Endothelial cell of umbilical vein (primary cell): ENCODE measurements at regions not wholly inside any gene's neighbourhood (a gene's known extent, or its start where the extent isn't known, plus 50 kb on each side); places are given as distances from the start of the nearest gene placed in this dataset.

Experiments
- BruUV-seq: library from RNA; stranded (reverse); fragments of 400-500 nt; replicated peaks from 2 replicates; lab custom pipeline; 2021; lab: Mats Ljungman, UMichigan
- CTCF ChIA-PET: fragments of 300-600, 350-600 bp; sonication (Branson Sonifier 250); formaldehyde crosslinking; loops from one replicate; lab custom pipeline; 2021; ENCODE audit warnings: antibody characterized with exemption, inconsistent platforms; lab: Charles Lee
- POLR2A ChIA-PET: fragments of 300-600, 350-600 bp; sonication (Branson Sonifier 250); formaldehyde crosslinking; loops from one replicate; lab custom pipeline; 2021; ENCODE audit warnings: antibody characterized with exemption, inconsistent platforms; lab: Charles Lee
- DNase-seq: peaks from one replicate; pipeline ENCODE4 v3.0.0-alpha.2; 2011; ENCODE audit warnings: low read depth, low spot score
- FAIRE-seq: peaks from 2 replicates; lab custom pipeline; 2011; peaks lifted over from hg19 to GRCh38; lab: Jason Lieb, UNC
- H2AFZ ChIP-seq: 2 replicates; pipeline ENCODE4 v1.6.0; 2012; ENCODE audit warnings: low read depth, low read length, control low read depth, inconsistent platforms
- H3K27ac ChIP-seq: 2 replicates; pipeline ENCODE4 v1.5.1; 2011; ENCODE audit warnings: low read depth, mild to moderate bottlenecking, control low read depth, low read length, moderate library complexity; ENCODE audit not compliant: insufficient read depth
- H3K27me3 ChIP-seq, 2 experiments: 2 replicates each; pipeline versions ENCODE4 v1.6.0 to v1.6.1; 2011; ENCODE audit warnings: low read length in 2 of 2, mixed read lengths in 1 of 2; ENCODE audit not compliant: control insufficient read depth in 2 of 2, insufficient read depth in 2 of 2
- H3K36me3 ChIP-seq, 2 experiments: 2 replicates in 1 of 2; 3 replicates in 1 of 2; pipeline ENCODE4 v1.5.1; 2011; ENCODE audit warnings: low read length in 2 of 2, mild to moderate bottlenecking in 1 of 2, moderate library complexity in 1 of 2; ENCODE audit not compliant: control insufficient read depth in 2 of 2, insufficient read depth in 2 of 2; ENCODE audit errors: extremely low read depth in 1 of 2
- H3K4me1 ChIP-seq: 3 replicates; pipeline ENCODE4 v1.5.1; 2011; ENCODE audit warnings: mild to moderate bottlenecking, low read length; ENCODE audit not compliant: control insufficient read depth, insufficient read depth; ENCODE audit errors: extremely low read depth
- H3K4me2 ChIP-seq: 2 replicates; pipeline ENCODE4 v1.6.1; 2011; ENCODE audit warnings: low read length, control low read depth, mixed read lengths; ENCODE audit not compliant: insufficient read depth
- H3K4me3 ChIP-seq, 3 experiments: fragments of 200-600 bp in 1 of 3; sonication (generic), shearing (Covaris generic) in 1 of 3; replicated peaks in 1 of 3; 2 replicates each; pipeline ENCODE4 v1.5.1; 2011 to 2016; ENCODE audit warnings: control low read depth in 3 of 3, low read length in 3 of 3, mild to moderate bottlenecking in 2 of 3, inconsistent platforms in 1 of 3, low read depth in 1 of 3, moderate library complexity in 1 of 3; ENCODE audit not compliant: insufficient read depth in 1 of 3
- H3K79me2 ChIP-seq: 2 replicates; pipeline ENCODE4 v1.6.0; 2012; ENCODE audit warnings: low read length, inconsistent platforms; ENCODE audit not compliant: control insufficient read depth, insufficient read depth
- H3K9ac ChIP-seq: replicated peaks from 2 replicates; pipeline ENCODE3; 2011; ENCODE audit warnings: low read length, control low read depth; ENCODE audit not compliant: insufficient read depth; ENCODE audit errors: extremely low read depth
- H3K9me1 ChIP-seq: replicated peaks from 3 replicates; pipeline ENCODE4 v1.6.0; 2011; ENCODE audit warnings: mild to moderate bottlenecking, low read length; ENCODE audit not compliant: control insufficient read depth, insufficient read depth; ENCODE audit errors: extremely low read depth
- H3K9me3 ChIP-seq: replicated peaks from 2 replicates; pipeline ENCODE4 v1.5.1; 2012; ENCODE audit warnings: low read length, inconsistent platforms; ENCODE audit not compliant: control insufficient read depth, insufficient read depth
- H4K20me1 ChIP-seq: replicated peaks from 2 replicates; pipeline ENCODE3; 2011; ENCODE audit warnings: mild to moderate bottlenecking, low read length; ENCODE audit not compliant: control insufficient read depth, insufficient read depth; ENCODE audit errors: extremely low read depth
- EZH2 ChIP-seq: IDR thresholded peaks from 2 replicates; pipeline ENCODE4 v1.6.1; 2012; ENCODE audit warnings: borderline replicate concordance, low read depth, mild to moderate bottlenecking, moderate library complexity, low read length, inconsistent platforms; ENCODE audit not compliant: severe bottlenecking
- FOS ChIP-seq: IDR thresholded peaks from 2 replicates; pipeline ENCODE4 v1.6.1; 2011; ENCODE audit warnings: mild to moderate bottlenecking, low read length, moderate library complexity, borderline replicate concordance; ENCODE audit not compliant: insufficient read depth
- GATA2 ChIP-seq: IDR thresholded peaks from 2 replicates; pipeline ENCODE4 v1.7.0; 2011; ENCODE audit warnings: low read depth, mild to moderate bottlenecking, moderate library complexity, mixed read lengths, low read length; ENCODE audit not compliant: insufficient read length, insufficient read depth
- JUN ChIP-seq: IDR thresholded peaks from 2 replicates; pipeline ENCODE4 v1.6.1; 2011; ENCODE audit warnings: borderline replicate concordance, low read depth; ENCODE audit not compliant: insufficient read length, insufficient read depth
- MYC ChIP-seq: IDR thresholded peaks from one replicate; pipeline ENCODE4 v1.6.1; 2011; ENCODE audit warnings: mild to moderate bottlenecking, low read depth, low read length
- POLR2A ChIP-seq: IDR thresholded peaks from 2 replicates; pipeline ENCODE4 v1.6.1; 2012; ENCODE audit warnings: low read depth, mild to moderate bottlenecking, control low read depth, low read length
- POLR2AphosphoS5 ChIP-seq: IDR thresholded peaks from 2 replicates; pipeline ENCODE4 v1.6.1; 2012; ENCODE audit warnings: low read depth, mild to moderate bottlenecking, control low read depth, low read length, moderate library complexity; ENCODE audit not compliant: insufficient read depth
- dilution Hi-C: fragments of 300-500 bp; cut with MboI; formaldehyde crosslinking; loops from one replicate; pipeline ENCODE4 v1.15.0; 2019; ENCODE audit warnings: low sequenced_read_pairs; ENCODE audit not compliant: extremely low pct_ligation_motif_present
- intact Hi-C: fragments of 100-400 bp; cut with micrococcal nuclease; formaldehyde crosslinking; loops from one replicate; pipeline ENCODE4 v1.10.0; 2022
- TF ChIP-seq, protein P1 (sequence below), 2 donors: IDR thresholded peaks; 1 replicate in 1 of 2; 2 replicates in 1 of 2; pipeline ENCODE4 v1.5.1; 2011; ENCODE audit warnings: low read length in 2 of 2, mild to moderate bottlenecking in 2 of 2, moderate library complexity in 2 of 2, control low read depth in 1 of 2, inconsistent platforms in 1 of 2, low read depth in 1 of 2; ENCODE audit not compliant: insufficient read depth in 1 of 2; ENCODE audit errors: extremely low read depth in 1 of 2
- TF ChIP-seq, protein P2 (sequence below): IDR thresholded peaks from 2 replicates; pipeline ENCODE4 v1.6.1; 2011; ENCODE audit not compliant: insufficient read depth, insufficient read length

DNA sequence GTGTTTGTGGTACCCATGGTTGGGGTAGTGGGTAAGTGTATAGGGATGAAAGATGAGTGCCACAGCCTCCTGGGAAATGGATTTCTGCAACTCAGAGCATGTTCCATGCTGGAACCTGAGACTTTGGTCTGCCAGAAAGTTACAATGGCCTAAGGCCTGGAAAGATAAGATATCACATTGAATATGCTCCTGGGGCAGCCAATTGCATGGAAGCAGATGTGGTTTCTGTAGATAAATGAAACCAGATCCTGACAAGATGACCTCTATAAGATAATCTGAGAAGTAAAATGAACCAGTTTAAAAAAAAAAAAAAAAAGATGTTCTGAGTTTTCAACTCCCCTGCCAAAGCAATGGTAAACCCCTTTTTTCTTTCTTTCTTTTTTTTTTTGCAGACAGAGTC lies 91.4 kb upstream of the NCK2 start:
- intact Hi-C loops, result no loop called here
- CTCF ChIA-PET, result no interaction called here

More for the DNA sequence above, 91.4 kb upstream of the NCK2 start:
- Histone ChIP-seq H3K36me3 (no peaks in the 10 kb centered on the region), H3K79me2 (no peaks in the 10 kb centered on the region), H3K4me2 (no peak overlapping the region), H3K9ac (no peak overlapping the region), H3K4me1 (no peaks in the 10 kb centered on the region), H4K20me1 (no peaks in the 10 kb centered on the region), H3K27me3 (no peaks in the 10 kb centered on the region), H3K9me3 (no peaks in the 10 kb centered on the region), H2AFZ (no peak overlapping the region), H3K27ac (no peak overlapping the region), H3K9me1 (no peaks in the 10 kb centered on the region), H3K4me3 (no peak overlapping the region)
- BruUV-seq, result no TSS peak
- FAIRE-seq (no peak), DNase-seq (no peak)
- POLR2A ChIA-PET, result no interaction called here
- dilution Hi-C loops, result no loop called here
- TF ChIP-seq, protein P1, sequence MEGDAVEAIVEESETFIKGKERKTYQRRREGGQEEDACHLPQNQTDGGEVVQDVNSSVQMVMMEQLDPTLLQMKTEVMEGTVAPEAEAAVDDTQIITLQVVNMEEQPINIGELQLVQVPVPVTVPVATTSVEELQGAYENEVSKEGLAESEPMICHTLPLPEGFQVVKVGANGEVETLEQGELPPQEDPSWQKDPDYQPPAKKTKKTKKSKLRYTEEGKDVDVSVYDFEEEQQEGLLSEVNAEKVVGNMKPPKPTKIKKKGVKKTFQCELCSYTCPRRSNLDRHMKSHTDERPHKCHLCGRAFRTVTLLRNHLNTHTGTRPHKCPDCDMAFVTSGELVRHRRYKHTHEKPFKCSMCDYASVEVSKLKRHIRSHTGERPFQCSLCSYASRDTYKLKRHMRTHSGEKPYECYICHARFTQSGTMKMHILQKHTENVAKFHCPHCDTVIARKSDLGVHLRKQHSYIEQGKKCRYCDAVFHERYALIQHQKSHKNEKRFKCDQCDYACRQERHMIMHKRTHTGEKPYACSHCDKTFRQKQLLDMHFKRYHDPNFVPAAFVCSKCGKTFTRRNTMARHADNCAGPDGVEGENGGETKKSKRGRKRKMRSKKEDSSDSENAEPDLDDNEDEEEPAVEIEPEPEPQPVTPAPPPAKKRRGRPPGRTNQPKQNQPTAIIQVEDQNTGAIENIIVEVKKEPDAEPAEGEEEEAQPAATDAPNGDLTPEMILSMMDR (IDR thresholded peaks at IDR 0.05; ENCODE audit: extremely low read depth in 1 of 2, insufficient read depth in 1 of 2, low read depth in 1 of 2, low read length in 2 of 2), result no peak
- TF ChIP-seq, protein P2, sequence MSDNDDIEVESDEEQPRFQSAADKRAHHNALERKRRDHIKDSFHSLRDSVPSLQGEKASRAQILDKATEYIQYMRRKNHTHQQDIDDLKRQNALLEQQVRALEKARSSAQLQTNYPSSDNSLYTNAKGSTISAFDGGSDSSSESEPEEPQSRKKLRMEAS, result no peak
- no peak for TF ChIP-seq GATA2
- TF ChIP-seq JUN, result no peak
- no peak for TF ChIP-seq POLR2AphosphoS5
- TF ChIP-seq MYC, result no peak
- TF ChIP-seq POLR2A, result no peak
- TF ChIP-seq FOS, result no peak
- TF ChIP-seq EZH2, result no peak
